ENCODE measurements at regions not wholly inside any gene's neighbourhood (a gene's known extent, or its start where the extent isn't known, plus 50 kb on each side); places are given as distances from the start of the nearest gene placed in this dataset.

DNA sequence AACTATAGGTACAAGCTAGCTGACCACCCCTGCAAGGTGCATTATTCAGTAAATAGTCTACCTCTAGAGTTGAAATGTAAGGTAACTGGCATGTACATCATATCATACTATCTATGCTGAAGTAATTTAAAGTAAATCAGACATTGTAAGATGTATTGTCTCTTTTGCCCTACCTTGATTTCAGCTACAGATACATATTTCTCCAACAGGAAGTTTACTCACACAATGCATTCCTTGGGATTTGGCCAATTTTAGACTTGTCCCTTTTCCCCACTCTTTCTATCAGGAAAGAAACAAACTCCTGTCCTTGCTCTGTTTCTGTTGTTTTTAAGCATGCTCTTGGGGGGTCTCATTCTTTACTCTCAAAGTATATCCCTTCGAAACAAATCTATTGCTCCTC lies 58.5 kb upstream of the TSLP start:
- TF ChIP-seq, protein P1, sequence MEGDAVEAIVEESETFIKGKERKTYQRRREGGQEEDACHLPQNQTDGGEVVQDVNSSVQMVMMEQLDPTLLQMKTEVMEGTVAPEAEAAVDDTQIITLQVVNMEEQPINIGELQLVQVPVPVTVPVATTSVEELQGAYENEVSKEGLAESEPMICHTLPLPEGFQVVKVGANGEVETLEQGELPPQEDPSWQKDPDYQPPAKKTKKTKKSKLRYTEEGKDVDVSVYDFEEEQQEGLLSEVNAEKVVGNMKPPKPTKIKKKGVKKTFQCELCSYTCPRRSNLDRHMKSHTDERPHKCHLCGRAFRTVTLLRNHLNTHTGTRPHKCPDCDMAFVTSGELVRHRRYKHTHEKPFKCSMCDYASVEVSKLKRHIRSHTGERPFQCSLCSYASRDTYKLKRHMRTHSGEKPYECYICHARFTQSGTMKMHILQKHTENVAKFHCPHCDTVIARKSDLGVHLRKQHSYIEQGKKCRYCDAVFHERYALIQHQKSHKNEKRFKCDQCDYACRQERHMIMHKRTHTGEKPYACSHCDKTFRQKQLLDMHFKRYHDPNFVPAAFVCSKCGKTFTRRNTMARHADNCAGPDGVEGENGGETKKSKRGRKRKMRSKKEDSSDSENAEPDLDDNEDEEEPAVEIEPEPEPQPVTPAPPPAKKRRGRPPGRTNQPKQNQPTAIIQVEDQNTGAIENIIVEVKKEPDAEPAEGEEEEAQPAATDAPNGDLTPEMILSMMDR (IDR thresholded peaks at IDR 0.05; ENCODE audit: control extremely low read depth in 1 of 3, insufficient read depth in 1 of 3, low read depth in 1 of 3, low read length in 3 of 3), result no peak
- TF ChIP-seq CBX5 (IDR thresholded peaks at IDR 0.05; ENCODE audit: low read depth, low read length), result no peak
- TF ChIP-seq KDM1A (IDR thresholded peaks at IDR 0.05; ENCODE audit: borderline replicate concordance, low read length), result no peak
- TF ChIP-seq TAF1 (IDR thresholded peaks at IDR 0.05; ENCODE audit: low read depth, low read length), result no peak
- no peak for TF ChIP-seq RBBP5 (IDR thresholded peaks at IDR 0.05; ENCODE audit: borderline replicate concordance, low read depth, low read length)
